ENCODE measurements at regions not wholly inside any gene's neighbourhood (a gene's known extent, or its start where the extent isn't known, plus 50 kb on each side); places are given as distances from the start of the nearest gene placed in this dataset.

DNA sequence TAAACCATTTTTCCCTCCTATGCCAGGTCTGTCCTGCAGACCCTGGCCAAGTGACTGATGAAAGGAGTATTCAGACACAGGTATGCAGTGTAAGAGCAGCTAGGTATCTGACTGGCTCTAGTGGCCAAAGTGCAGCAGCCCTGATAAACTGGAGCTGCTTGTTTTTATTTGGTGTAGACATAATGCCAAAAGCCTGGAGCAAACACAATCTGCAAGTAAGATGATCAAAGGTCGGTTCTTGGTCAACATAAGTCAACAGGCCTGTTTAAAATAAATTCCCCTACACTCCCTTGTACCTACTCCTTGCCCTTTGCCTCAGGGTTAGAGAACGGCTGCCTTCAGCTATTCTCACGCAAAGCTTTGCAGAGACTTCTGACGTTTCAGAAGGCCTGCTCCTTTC lies 1003.1 kb downstream of the ZPLD1 start:
- Histone ChIP-seq H3K4me1 (no peaks in the 10 kb centered on the region), H3K36me3 (no peaks in the 10 kb centered on the region), H3K9me3 (no peaks in the 10 kb centered on the region), H3K4me3 (no peak overlapping the region), H3K27me3 (no peaks in the 10 kb centered on the region), H3K27ac (no peak overlapping the region)
- intact Hi-C loops (cut with DNase I) = no loop called here
- DNase-seq (ENCODE audit: extremely low spot score in 2 of 2) = no peak
- TF ChIP-seq POLR2A (IDR thresholded peaks at IDR 0.05) = no peak
- TF ChIP-seq, protein P1, sequence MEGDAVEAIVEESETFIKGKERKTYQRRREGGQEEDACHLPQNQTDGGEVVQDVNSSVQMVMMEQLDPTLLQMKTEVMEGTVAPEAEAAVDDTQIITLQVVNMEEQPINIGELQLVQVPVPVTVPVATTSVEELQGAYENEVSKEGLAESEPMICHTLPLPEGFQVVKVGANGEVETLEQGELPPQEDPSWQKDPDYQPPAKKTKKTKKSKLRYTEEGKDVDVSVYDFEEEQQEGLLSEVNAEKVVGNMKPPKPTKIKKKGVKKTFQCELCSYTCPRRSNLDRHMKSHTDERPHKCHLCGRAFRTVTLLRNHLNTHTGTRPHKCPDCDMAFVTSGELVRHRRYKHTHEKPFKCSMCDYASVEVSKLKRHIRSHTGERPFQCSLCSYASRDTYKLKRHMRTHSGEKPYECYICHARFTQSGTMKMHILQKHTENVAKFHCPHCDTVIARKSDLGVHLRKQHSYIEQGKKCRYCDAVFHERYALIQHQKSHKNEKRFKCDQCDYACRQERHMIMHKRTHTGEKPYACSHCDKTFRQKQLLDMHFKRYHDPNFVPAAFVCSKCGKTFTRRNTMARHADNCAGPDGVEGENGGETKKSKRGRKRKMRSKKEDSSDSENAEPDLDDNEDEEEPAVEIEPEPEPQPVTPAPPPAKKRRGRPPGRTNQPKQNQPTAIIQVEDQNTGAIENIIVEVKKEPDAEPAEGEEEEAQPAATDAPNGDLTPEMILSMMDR (IDR thresholded peaks at IDR 0.05) = no peak
- no peak for TF ChIP-seq POLR2AphosphoS5 (IDR thresholded peaks at IDR 0.05; ENCODE audit: insufficient read depth in 1 of 2, low read depth in 1 of 2)

DNA sequence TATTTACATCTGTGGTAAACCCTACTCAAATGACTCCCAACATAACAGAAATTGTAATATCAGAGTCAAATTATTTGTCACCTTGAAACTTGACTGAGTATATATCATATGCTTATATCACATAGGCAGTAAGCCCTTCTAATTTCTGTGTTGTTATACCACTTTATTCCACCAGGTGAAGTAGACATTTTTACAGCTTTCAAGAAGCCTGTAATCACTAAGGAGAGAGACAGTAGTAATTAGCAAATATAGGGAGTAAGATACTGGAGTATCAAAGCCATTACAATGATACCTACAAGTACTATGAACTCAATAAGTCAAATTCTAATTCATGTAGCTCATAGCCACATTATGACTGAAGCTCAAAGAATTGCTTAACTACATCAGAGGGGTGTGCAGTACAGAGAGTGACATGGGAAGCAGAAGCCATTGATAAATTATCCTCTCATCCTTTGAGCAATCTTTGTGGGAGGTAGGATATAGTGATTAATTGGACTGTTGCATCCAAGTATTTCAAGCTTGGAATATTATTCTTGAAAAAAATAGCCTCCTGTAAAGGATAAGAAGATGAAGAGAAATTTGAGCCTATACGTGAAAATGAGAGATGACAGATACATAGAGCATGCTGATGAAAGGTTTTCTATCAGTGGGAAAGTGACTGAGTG lies 1005.9 kb downstream of the ZPLD1 start:
- no peaks in the 10 kb centered on the region for H3K9me3 ChIP-seq
- DNase-seq (ENCODE audit: extremely low spot score in 2 of 2) = no peak
- no peaks in the 10 kb centered on the region for H3K36me3 ChIP-seq
- no peak overlapping the region for H3K27ac ChIP-seq
- no peaks in the 10 kb centered on the region for H3K4me1 ChIP-seq
- H3K4me3 ChIP-seq = no peak overlapping the region
- intact Hi-C loops (cut with DNase I) = no loop called here
- TF ChIP-seq POLR2AphosphoS5 (IDR thresholded peaks at IDR 0.05; ENCODE audit: insufficient read depth in 1 of 2, low read depth in 1 of 2) = no peak
- no peak for TF ChIP-seq POLR2A (IDR thresholded peaks at IDR 0.05)
- TF ChIP-seq, protein P1 (IDR thresholded peaks at IDR 0.05) = no peak
- H3K27me3 ChIP-seq = no peaks in the 10 kb centered on the region

DNA sequence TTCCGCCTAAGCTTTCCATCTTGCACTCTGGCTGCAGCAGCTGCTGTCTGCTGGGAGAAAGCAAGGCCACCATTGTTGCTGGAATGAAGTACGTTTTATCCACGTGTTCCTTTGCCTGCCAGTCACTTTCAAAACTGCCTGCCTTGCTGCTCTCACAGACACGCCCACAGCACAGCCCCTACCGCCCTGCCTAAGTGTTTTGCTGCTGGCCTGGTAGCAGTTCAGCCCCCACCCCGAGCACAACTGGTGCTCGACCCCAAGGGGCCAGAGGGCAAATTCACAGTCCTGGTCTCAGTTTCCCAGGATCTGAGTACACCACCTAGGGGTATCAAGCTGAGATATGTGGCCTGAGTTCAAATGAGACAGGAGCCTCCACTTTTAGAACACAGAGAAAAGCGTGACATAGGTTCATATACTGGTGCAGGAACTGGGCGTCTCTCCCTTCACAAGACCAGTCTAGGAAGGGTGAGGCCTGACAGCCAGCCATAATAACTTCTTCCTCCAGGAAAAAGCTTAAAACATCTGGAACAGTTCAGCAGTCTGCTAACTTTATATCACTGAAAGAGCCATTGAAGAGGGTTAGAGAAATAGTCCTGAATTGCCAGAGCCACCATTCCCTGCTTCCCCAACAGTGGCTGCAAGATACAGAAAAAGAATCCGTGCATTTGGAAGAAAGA lies 1012.3 kb downstream of the ZPLD1 start:
- DNase-seq (ENCODE audit: extremely low spot score in 2 of 2) = no peak
- TF ChIP-seq POLR2AphosphoS5 (IDR thresholded peaks at IDR 0.05; ENCODE audit: insufficient read depth in 1 of 2, low read depth in 1 of 2) (no peak), POLR2A (IDR thresholded peaks at IDR 0.05) (no peak)
- TF ChIP-seq, protein P1 (IDR thresholded peaks at IDR 0.05) = no peak
- H3K36me3 ChIP-seq = no peaks in the 10 kb centered on the region
- H3K27me3 ChIP-seq = no peaks in the 10 kb centered on the region
- no peak overlapping the region for H3K27ac ChIP-seq
- H3K9me3 ChIP-seq = no peaks in the 10 kb centered on the region
- no peaks in the 10 kb centered on the region for H3K4me1 ChIP-seq
- H3K4me3 ChIP-seq = no peak overlapping the region
- intact Hi-C loops (cut with DNase I) = no loop called here

DNA sequence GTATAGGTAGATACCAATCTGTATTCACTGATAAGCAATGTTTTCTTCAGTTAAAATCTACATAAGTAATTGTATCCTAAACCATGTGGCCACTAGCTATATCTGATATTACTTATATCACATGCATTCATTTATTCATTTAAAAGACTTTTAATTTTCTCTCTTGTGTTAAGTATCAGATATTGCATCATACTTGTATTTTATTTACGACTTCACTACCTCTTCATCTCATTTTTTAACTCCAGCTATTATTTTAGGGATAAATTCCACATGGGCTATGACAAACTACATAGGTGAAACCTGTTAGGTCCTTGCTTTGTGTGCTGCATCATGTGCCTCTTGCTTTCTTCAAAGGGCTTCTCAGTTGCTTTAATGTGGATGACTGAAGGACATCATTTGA lies 1018.3 kb downstream of the ZPLD1 start:
- no peaks in the 10 kb centered on the region for H3K27me3 ChIP-seq
- DNase-seq (ENCODE audit: extremely low spot score in 2 of 2) = no peak
- TF ChIP-seq POLR2A (IDR thresholded peaks at IDR 0.05) (no peak), POLR2AphosphoS5 (IDR thresholded peaks at IDR 0.05; ENCODE audit: insufficient read depth in 1 of 2, low read depth in 1 of 2) (no peak)
- TF ChIP-seq, protein P1 (IDR thresholded peaks at IDR 0.05) = no peak
- H3K27ac ChIP-seq = no peak overlapping the region
- no peak overlapping the region for H3K4me3 ChIP-seq
- intact Hi-C loops (cut with DNase I) = no loop called here
- H3K36me3 ChIP-seq = no peaks in the 10 kb centered on the region
- H3K9me3 ChIP-seq = no peaks in the 10 kb centered on the region
- no peaks in the 10 kb centered on the region for H3K4me1 ChIP-seq

DNA sequence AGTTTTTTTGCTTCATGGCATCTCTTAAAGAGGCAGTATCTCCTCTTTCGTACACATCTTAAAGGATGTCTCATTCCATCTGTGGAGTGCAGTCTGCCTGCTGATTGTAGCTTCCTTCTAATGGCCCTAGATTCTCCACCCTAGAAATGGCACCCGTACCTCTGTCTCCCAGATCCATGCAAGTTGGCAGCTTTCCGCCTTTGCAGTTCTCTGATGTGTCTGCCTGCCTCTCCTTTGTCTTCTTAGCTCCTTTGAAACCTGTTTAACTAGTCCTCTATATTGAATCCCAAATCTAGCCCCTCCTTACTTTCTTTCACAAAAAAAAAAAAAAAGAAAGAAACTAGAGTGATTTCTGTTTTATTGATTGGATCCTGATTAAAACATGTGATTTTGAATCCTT lies 1025.0 kb downstream of the ZPLD1 start:
- no peak for DNase-seq (ENCODE audit: extremely low spot score in 2 of 2)
- Histone ChIP-seq H3K27me3 (no peaks in the 10 kb centered on the region), H3K36me3 (no peaks in the 10 kb centered on the region), H3K27ac (no peak overlapping the region), H3K9me3 (no peaks in the 10 kb centered on the region), H3K4me3 (no peak overlapping the region), H3K4me1 (no peaks in the 10 kb centered on the region)
- TF ChIP-seq, protein P1 (IDR thresholded peaks at IDR 0.05) = no peak
- intact Hi-C loops (cut with DNase I) = no loop called here
